ENCODE measurements at regions not wholly inside any gene's neighbourhood (a gene's known extent, or its start where the extent isn't known, plus 50 kb on each side); places are given as distances from the start of the nearest gene placed in this dataset.

- no peak for DNase-seq (ENCODE audit: extremely low read depth, low read depth)
- TF ChIP-seq CTCF (IDR thresholded peaks at IDR 0.05; ENCODE audit: low read depth, low read length), result no peak; the same call in 1 of the 2 replicates
These were observed 59.8 kb upstream of the WNT7B start for GRCh38 chr22:46036558-46037408.

DNA sequence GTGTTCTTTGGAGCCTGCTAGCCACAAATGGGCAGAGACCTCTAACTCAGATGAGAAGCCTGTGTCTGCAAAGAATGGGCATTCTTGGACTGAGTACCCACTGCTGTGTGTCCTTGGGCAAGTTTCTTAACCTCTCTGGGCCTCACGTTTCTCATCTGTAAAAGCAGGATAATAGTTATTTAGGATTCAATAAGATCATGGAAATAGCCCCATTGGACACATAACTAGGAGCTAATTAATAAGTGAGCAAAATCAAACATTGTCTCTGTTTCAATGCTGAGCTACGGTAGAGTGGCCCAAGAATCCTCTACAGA, 61.2 kb upstream of the WNT7B start:
- no peak for TF ChIP-seq CTCF (IDR thresholded peaks at IDR 0.05; ENCODE audit: low read depth, low read length)

DNA sequence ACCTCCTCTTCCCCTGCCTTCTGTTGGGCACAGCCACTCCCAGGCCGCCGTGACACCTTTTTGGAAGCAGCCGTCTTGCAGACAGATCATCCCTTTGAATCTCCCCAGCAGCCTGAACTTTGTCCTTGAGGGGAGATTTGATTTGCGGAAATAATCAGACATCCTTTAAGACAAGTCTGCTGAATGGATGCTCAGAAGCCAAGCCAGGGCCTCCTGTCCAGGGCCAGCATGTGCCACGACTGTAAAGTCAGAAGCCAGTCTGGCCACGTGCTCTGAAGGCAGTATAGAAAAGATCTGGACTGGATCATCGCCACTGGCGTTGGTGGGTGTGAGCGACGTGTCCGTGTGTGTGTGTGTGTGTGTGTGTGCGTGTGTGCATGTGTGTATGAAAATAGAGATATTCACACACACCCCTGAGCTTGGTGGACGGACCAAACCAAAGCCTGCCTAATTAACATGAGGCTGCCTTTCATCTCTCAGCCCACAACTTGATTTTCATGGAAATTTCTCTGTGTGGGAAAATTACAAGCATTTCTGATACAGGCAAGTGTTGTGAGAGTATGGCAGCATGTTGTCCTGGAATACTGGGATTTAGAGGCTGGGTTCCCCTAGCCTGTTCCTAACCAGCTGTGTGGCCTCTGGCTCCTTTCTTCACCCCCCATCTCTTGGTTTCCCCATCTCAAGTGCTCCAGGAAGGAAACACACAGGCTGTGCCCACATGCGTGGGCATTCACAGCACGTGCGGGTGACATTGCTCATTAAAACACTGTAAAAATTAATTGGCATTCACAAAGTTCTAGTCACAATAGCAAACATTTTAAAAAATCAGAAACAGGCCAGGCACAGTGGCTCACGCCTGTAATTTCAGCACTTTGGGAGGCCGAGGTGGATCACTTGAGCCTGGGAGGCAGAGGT, 61.8 kb upstream of the WNT7B start:
- no peak for DNase-seq (ENCODE audit: extremely low read depth, low read depth)
- no peak for TF ChIP-seq CTCF (IDR thresholded peaks at IDR 0.05; ENCODE audit: low read depth, low read length)

More for the DNA sequence above, 61.2 kb upstream of the WNT7B start:
- no peak for DNase-seq (ENCODE audit: extremely low read depth, low read depth)

- no peak for DNase-seq (ENCODE audit: extremely low read depth, low read depth)
- no peak for TF ChIP-seq CTCF (IDR thresholded peaks at IDR 0.05; ENCODE audit: low read depth, low read length)
These were observed 62.6 kb upstream of the WNT7B start for GRCh38 chr22:46039535-46039934.

- TF ChIP-seq CTCF (IDR thresholded peaks at IDR 0.05; ENCODE audit: low read depth, low read length), result no peak
- no peak for DNase-seq (ENCODE audit: extremely low read depth, low read depth)
These were observed 63.8 kb upstream of the WNT7B start for GRCh38 chr22:46040471-46041465.

- no peak for DNase-seq (ENCODE audit: extremely low read depth, low read depth)
- no peak for TF ChIP-seq CTCF (IDR thresholded peaks at IDR 0.05; ENCODE audit: low read depth, low read length)
These were observed 64.7 kb upstream of the WNT7B start for GRCh38 chr22:46041642-46042041.
